ENCODE measurements at regions not wholly inside any gene's neighbourhood (a gene's known extent, or its start where the extent isn't known, plus 50 kb on each side); places are given as distances from the start of the nearest gene placed in this dataset.

GRCh38 chr18:56479841-56480240 is 158.6 kb downstream of the TXNL1 start:
- TF ChIP-seq POLR2A (IDR thresholded peaks at IDR 0.05), result no peak
- TF ChIP-seq POLR2AphosphoS5 (IDR thresholded peaks at IDR 0.05), result no peak
- TF ChIP-seq CTCF (IDR thresholded peaks at IDR 0.05), result no peak
- TF ChIP-seq EP300 (IDR thresholded peaks at IDR 0.05), result no peak
